HS-5 (cell line): ENCODE measurements at regions not wholly inside any gene's neighbourhood (a gene's known extent, or its start where the extent isn't known, plus 50 kb on each side); places are given as distances from the start of the nearest gene placed in this dataset.
"Not testable (repeated sequence)": the region's sequence is repeated elsewhere in the genome, so short reads cannot be mapped to it uniquely, and the experiment has no call there.

Experiments used
- DNase-seq: peaks from one replicate; pipeline ENCODE4 v3.0.0-alpha.2; 2012; ENCODE audit warnings: low read depth

GRCh38 chr9:105022545-105022944 is 94.6 kb upstream of the ABCA1 start:
- not testable (repeated sequence) for DNase-seq

DNA sequence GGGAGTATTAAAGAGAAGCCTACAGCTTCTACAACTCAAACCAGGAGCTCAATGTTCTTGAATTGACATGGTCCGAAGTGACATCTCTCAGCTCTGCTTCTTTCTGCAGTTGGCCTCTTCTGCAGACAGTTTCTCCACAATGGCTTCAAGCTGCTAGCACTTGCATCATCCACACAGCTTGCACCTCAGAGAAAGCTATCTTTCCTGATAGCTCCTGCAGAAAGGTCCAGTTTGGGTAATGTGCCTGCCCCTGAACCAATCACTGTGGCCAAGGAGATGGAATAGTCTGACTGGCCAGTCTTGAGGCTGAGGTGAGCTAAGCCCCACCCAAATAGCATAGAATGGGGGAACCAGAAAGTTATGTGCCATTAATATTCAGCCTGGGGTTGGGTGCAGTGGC is 95.8 kb upstream of the ABCA1 start:
- no peak for DNase-seq

DNA sequence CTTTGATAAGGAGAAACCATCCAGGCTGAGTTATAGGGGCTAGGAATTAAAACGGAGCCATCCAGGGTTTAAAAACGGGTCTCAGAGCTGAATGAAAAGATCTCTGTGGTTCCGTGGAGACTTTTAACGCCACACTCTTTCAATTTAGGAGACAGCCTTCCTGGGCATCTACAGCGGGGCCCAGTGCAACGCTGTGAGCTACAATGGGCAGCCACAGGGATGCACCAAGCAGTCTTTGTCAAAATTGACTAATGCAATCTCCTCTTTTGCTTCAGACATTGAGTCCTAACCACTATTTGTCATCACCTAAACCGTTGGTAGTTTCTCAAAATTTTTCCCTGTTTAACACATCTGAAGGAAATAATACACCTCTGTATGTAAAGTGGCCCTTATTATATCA is 96.6 kb upstream of the ABCA1 start:
- no peak for DNase-seq

DNA sequence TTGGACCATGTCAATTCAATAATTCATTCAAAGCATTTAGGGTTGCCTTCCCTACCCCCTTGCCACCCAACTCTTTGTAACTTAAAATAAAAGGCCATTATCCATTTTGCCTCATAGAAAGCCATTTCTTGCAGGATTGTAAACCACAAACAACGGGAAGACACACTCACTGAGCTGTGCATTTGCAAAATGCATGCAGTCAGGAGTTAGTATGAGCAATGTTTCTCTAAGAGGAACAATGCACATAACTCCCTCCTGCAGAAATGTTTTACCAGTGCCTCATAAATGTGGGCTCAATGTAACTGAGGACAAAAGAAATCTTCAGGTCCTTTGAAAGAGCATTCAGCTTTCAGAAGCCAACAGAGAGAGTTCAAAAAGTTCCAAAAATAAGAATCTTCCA is 98.5 kb upstream of the ABCA1 start:
- no peak for DNase-seq

- DNase-seq: no peak
Observed at GRCh38 chr9:105027084-105027483, 99.1 kb upstream of the ABCA1 start.

DNA sequence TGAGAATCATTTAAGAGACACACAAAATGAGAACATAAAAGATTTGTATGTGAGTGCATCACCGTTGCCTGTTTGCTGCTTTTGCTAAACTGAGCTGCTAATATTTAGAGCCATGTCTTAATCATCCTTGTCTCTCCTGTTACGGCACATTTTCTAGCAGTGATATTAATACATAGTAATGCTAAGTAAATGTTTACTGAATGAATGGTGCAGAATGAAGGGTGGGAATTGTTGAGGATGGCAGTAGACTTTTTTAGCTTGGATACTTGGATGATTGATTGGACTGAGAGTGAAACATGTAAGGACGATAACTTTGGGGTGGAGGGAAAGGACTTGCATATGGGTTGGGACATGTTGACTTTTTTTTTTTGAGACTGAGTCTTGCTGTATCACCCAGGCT is 102.3 kb upstream of the ABCA1 start:
- DNase-seq: no peak

- no peak for DNase-seq
Observed at GRCh38 chr9:105037139-105037538, 109.2 kb upstream of the ABCA1 start.

DNA sequence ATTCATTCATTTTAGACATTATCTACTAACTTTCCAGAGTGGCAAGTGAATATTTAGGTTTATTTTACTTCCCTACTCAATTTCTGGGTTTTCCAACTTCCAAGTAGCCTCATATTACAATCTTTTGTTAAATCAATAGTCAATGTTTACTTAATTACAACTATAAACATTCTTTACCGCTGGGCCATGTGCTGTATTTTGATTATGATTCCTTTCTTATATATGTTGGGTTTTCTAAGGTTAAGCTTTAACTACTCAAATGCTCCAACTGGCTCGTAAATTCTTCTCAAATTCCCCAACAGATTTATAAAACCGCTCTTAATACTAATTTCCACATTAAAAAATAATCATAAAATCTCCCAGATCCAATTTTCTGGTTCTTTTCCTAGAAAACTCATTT is 110.1 kb upstream of the ABCA1 start:
- DNase-seq: no peak

GRCh38 chr9:105039175-105039799 is 111.3 kb upstream of the ABCA1 start:
- no peak for DNase-seq

DNA sequence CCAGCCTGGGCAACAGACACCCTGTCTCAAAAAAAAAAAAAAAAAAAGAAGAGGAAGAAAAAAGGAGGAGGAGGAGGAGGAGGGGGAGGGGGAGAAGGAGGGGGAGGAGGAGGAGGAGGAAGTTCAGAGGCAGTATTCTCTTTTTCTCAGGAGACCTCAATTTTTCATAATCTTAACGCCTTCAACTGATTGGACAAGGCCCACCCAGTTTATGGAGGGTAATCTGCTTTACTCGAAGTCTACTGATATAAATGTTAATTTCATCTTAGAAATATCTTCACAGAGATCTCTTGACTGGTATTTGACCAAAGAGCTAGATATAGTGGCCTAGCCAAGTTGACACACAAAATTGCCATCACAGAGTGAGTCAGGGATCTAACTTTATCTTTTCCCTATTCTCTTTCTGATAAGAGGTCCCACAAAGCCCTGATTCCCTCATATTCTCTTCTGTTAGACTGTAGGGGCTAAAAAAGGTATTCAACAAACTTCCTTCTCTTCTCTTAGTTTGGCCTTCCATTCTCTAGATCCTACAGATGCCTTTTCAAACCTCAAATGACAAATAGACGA is 115.5 kb upstream of the ABCA1 start:
- DNase-seq: no peak

- DNase-seq: no peak
Observed at GRCh38 chr9:105044518-105044917, 116.6 kb upstream of the ABCA1 start.

DNA sequence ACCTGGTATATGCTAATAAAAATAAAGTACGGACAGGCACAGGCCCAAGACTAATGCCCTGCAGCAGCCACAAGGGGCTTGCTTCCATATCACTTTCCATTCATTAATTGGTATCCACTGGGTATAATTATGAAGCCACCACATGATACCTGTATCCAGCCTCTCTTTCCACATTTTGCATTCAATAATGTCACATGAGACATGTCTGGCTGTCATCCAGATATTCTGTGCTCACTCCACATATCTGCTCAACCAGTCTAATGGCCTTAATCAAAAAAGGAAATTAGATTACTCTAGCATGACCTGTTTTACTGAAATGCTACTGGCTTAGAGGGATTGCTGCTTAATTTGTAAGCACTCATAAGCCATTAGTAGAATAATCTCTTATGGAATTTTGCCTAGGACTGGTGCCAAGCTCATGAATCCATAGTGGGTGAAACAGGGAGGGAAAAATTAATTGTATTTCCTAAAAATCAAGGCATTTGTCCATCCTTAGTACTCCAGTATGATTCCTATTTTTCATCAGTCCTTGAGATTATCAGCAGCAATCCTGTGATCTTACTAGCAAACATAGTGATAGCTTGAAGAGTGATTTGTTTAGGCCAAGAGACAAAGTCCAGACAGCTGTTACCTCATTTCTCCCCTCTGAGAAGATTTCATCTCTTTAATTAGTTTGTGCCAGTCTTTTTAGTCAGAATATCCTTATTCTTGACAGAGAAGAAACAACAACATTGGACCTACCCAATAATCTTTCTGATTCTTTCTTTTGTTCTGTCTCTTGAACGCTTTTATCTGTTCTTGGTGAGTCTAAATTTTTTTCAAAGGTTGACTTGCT is 119.2 kb upstream of the ABCA1 start:
- no peak for DNase-seq

GRCh38 chr9:105047742-105048041 is 119.7 kb upstream of the ABCA1 start:
- DNase-seq: no peak

DNA sequence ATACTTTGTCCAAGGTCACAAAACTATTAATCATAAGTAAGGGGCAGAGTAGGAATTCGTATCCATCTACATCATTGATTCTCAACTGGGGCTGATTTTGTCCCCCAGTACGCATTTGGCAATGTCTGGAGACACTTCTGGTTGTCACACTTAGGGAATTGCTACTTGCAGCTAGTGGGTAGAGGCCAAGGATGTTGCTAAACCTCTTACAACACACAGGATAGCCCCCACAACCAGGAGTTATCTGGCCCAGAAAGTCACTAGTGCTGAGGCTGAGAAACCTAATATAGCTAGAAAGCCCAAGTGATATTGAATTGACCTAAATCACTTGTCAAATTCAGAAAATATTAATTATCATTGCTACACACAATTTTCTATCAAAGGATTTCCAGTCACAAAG is 120.4 kb upstream of the ABCA1 start:
- DNase-seq: no peak

- no peak for DNase-seq
Observed at GRCh38 chr9:105050296-105050695, 122.3 kb upstream of the ABCA1 start.

GRCh38 chr9:105051897-105052296 is 123.9 kb upstream of the ABCA1 start:
- no peak for DNase-seq

- no peak for DNase-seq
Observed at GRCh38 chr9:105052346-105052745, 124.4 kb upstream of the ABCA1 start.

DNA sequence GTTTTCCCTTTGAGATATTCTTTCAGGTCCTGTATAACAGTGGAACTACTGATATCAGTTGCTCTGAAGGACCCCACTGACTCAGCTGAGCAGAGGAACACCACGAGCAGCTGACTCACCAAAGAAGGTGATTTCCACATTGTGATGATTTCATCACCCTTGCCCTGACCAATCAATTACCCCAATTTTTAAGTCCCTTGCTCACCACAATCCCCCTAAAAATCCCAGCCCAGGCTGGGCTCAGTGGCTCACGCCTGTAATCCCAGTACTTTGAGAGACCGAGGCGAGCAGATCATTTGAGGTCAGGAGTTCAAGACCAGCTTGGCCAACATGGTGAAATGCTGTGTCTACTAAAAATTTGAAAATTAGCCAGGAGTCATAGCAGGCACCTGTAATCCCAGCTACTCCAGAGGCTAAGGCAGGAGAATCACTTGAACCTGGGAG is 125.3 kb upstream of the ABCA1 start:
- DNase-seq: peak; percentile 89

- DNase-seq: peak; percentile 83
Observed at GRCh38 chr9:105054491-105054890, 126.5 kb upstream of the ABCA1 start.

- no peak for DNase-seq
Observed at GRCh38 chr9:105055917-105056316, 128.0 kb upstream of the ABCA1 start.

DNA sequence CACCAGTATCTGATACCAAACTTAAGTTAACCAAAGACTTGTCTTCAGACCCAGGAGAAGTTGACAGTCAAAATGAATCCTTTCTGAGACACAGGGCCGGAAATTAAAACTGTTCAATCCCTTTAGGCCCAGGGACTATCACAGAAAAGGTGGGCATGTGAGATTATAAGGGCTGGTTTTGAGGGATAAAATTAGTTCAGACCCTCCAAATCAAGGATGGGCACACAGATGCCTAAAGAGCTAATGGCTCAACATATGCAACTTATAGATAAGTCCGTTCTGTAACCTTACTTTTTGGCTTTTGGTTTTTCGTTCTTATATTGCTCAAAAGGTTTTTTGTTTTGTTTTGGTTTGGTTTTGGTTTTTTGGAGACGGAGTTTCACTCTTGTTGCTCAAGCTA is 129.6 kb upstream of the ABCA1 start:
- DNase-seq: no peak

- no peak for DNase-seq
Observed at GRCh38 chr9:105059252-105059651, 131.3 kb upstream of the ABCA1 start.

GRCh38 chr9:105062222-105062855 is 134.4 kb upstream of the ABCA1 start:
- DNase-seq: no peak
